Prostate gland (tissue), 2 donors: ENCODE measurements at regions not wholly inside any gene's neighbourhood (a gene's known extent, or its start where the extent isn't known, plus 50 kb on each side); places are given as distances from the start of the nearest gene placed in this dataset.

ENCODE experiments used
- CTCF ChIP-seq, 4 experiments: fragments of 200-600 bp in 2 of 4; fragments of 450-650 bp in 2 of 4; sonication (generic) in 2 of 4; IDR thresholded peaks; 1 replicate in 3 of 4; 2 replicates in 1 of 4; pipeline ENCODE4 v1.5.1; 2016 to 2019; ENCODE audit warnings: antibody characterized with exemption in 4 of 4, mild to moderate bottlenecking in 2 of 4, moderate library complexity in 2 of 4
- POLR2A ChIP-seq: fragments of 450-650 bp; IDR thresholded peaks from one replicate; pipeline ENCODE4 v1.6.1; 2016; ENCODE audit warnings: antibody characterized with exemption, mild to moderate bottlenecking
- POLR2AphosphoS5 ChIP-seq: sonication (generic); formaldehyde crosslinking; IDR thresholded peaks from one replicate; pipeline ENCODE4 v1.6.1; 2017; ENCODE audit warnings: antibody characterized with exemption

GRCh38 chr5:54707841-54708240, 190.3 kb downstream of the SNX18 start:
- no peak for TF ChIP-seq CTCF (IDR thresholded peaks at IDR 0.05)
- TF ChIP-seq POLR2AphosphoS5: no peak
- no peak for TF ChIP-seq POLR2A
